ENCODE measurements at regions not wholly inside any gene's neighbourhood (a gene's known extent, or its start where the extent isn't known, plus 50 kb on each side); places are given as distances from the start of the nearest gene placed in this dataset.

GRCh38 chr13:65881561-65882155 lies 1348.5 kb downstream of the PCDH9 start:
- no peaks in the 10 kb centered on the region for H3K4me1 ChIP-seq (ENCODE audit: insufficient read depth, low read length)
- FAIRE-seq, result no peak
- H3K27ac ChIP-seq (ENCODE audit: extremely low read length, insufficient read depth, low read length), result no peak overlapping the region
- in situ Hi-C loops (cut with HindIII; ENCODE audit: extremely low pct_ligation_motif_present, low pct_unique_long_range_greater_than_20kb), result no loop called here
- peaks cover 7% of the 10 kb centered on the region for H3K9me3 ChIP-seq (ENCODE audit: low read length)
- CTCF ChIA-PET (ENCODE audit: low intra/inter-chr PET ratio, low total read pairs), result no interaction called here
- BruUV-seq (replicated peaks), result no TSS peak
- H3K4me3 ChIP-seq (replicated peaks in 1 of 3; ENCODE audit: insufficient read depth in 1 of 3, low read depth in 2 of 3, low read length in 3 of 3), result no peak overlapping the region
- POLR2A ChIA-PET, result no interaction called here
- TF ChIP-seq MLXIP (CRISPR knock-in tag; IDR thresholded peaks at IDR 0.05; ENCODE audit: borderline replicate concordance) (no peak), ZNF574 (CRISPR knock-in tag; IDR thresholded peaks at IDR 0.05) (no peak), ZNF280D (CRISPR knock-in tag; IDR thresholded peaks at IDR 0.05) (no peak), MAF1 (CRISPR knock-in tag; IDR thresholded peaks at IDR 0.05; ENCODE audit: borderline replicate concordance) (no peak), ZNF3 (CRISPR knock-in tag; IDR thresholded peaks at IDR 0.05) (no peak), ZFP36 (IDR thresholded peaks at IDR 0.05; ENCODE audit: borderline replicate concordance, low read depth, low read length, partially characterized antibody) (no peak), MTA1 (CRISPR knock-in tag; IDR thresholded peaks at IDR 0.05; ENCODE audit: borderline replicate concordance) (no peak)
- H3K79me2 ChIP-seq (ENCODE audit: insufficient read depth, low read length), result no peaks in the 10 kb centered on the region
- WGBS (ENCODE audit: low lambda C conversion rate), result 0% methylated on average over 3 of the region's 3 CpGs
- no peaks in the 10 kb centered on the region for H3K36me3 ChIP-seq (replicated peaks in 1 of 2; ENCODE audit: control insufficient read depth in 1 of 2, insufficient read depth in 2 of 2, low read length in 2 of 2)
- H4K20me1 ChIP-seq (ENCODE audit: insufficient read depth, low read length), result no peaks in the 10 kb centered on the region
- no peak overlapping the region for H3K9ac ChIP-seq (ENCODE audit: insufficient read depth, low read depth, low read length)
- intact Hi-C loops (cut with micrococcal nuclease; ENCODE audit: unreplicated experiment), result no loop called here
- ATAC-seq, result no peak
- DNase-seq (ENCODE audit: low spot score), result no peak
- no peak overlapping the region for H2AFZ ChIP-seq (ENCODE audit: low read length)
- H3K27me3 ChIP-seq (ENCODE audit: control insufficient read depth in 1 of 2, insufficient read depth in 2 of 2, low read length in 2 of 2), result no peaks in the 10 kb centered on the region
- H3K4me2 ChIP-seq (ENCODE audit: low read depth, low read length), result no peak overlapping the region
